NCI-H1694 treated with DMSO at 0.1 percent for 48 hours (cell line): ENCODE measurements at regions not wholly inside any gene's neighbourhood (a gene's known extent, or its start where the extent isn't known, plus 50 kb on each side); places are given as distances from the start of the nearest gene placed in this dataset.

Source experiments
- DNase-seq: peaks from one replicate; lab custom pipeline; 2025; lab: John Stamatoyannopoulos, UW

- DNase-seq, result no peak
These were observed 190.8 kb downstream of the ADRA2A start for GRCh38 chr10:111267673-111268072.

GRCh38 chr10:111273235-111273634 is 196.4 kb downstream of the ADRA2A start:
- DNase-seq, result no peak

GRCh38 chr10:111273635-111274034 is 196.8 kb downstream of the ADRA2A start:
- no peak for DNase-seq

GRCh38 chr10:111275091-111275490 is 198.3 kb downstream of the ADRA2A start:
- no peak for DNase-seq

GRCh38 chr10:111277661-111278060 is 200.8 kb downstream of the ADRA2A start:
- DNase-seq, result no peak

- DNase-seq, result no peak
These were observed 201.4 kb downstream of the ADRA2A start for GRCh38 chr10:111278266-111278665.

GRCh38 chr10:111281516-111281915 is 204.7 kb downstream of the ADRA2A start:
- DNase-seq, result no peak

- no peak for DNase-seq
These were observed 212.6 kb downstream of the ADRA2A start for GRCh38 chr10:111289461-111289860.

GRCh38 chr10:111290649-111291048 is 213.8 kb downstream of the ADRA2A start:
- DNase-seq, result no peak

GRCh38 chr10:111295788-111296187 is 219.0 kb downstream of the ADRA2A start:
- DNase-seq, result no peak

- DNase-seq, result no peak
These were observed 220.6 kb downstream of the ADRA2A start for GRCh38 chr10:111297351-111297848.

- no peak for DNase-seq
These were observed 221.2 kb downstream of the ADRA2A start for GRCh38 chr10:111298031-111298430.

- no peak for DNase-seq
These were observed 222.2 kb downstream of the ADRA2A start for GRCh38 chr10:111299037-111299436.

GRCh38 chr10:111303887-111304286 is 227.1 kb downstream of the ADRA2A start:
- DNase-seq, result no peak

GRCh38 chr10:111316722-111317212 is 239.9 kb downstream of the ADRA2A start:
- peak; percentile 3 for DNase-seq

GRCh38 chr10:111319866-111320265 is 243.0 kb downstream of the ADRA2A start:
- no peak for DNase-seq

GRCh38 chr10:111323389-111323966 is 246.6 kb downstream of the ADRA2A start:
- DNase-seq, result peak; percentile 2

GRCh38 chr10:111332174-111332573 is 255.3 kb downstream of the ADRA2A start:
- peak; percentile 3 for DNase-seq

GRCh38 chr10:111335826-111336225 is 259.0 kb downstream of the ADRA2A start:
- DNase-seq, result no peak

- DNase-seq, result no peak
These were observed 261.2 kb downstream of the ADRA2A start for GRCh38 chr10:111338035-111338434.

GRCh38 chr10:111338805-111339204 is 262.0 kb downstream of the ADRA2A start:
- DNase-seq, result no peak

GRCh38 chr10:111344804-111345203 is 268.0 kb downstream of the ADRA2A start:
- DNase-seq, result peak; percentile 11

GRCh38 chr10:111347386-111348013 is 270.7 kb downstream of the ADRA2A start:
- DNase-seq, result no peak

GRCh38 chr10:111348076-111348475 is 271.2 kb downstream of the ADRA2A start:
- no peak for DNase-seq
